Activated B cell treated with CpG ODN at 0.5 μM for 24 hours (primary cell): ENCODE measurements at regions not wholly inside any gene's neighbourhood (a gene's known extent, or its start where the extent isn't known, plus 50 kb on each side); places are given as distances from the start of the nearest gene placed in this dataset.

Experiments
- ATAC-seq: fragments of 200-7000 bp; cut with Tn5 transposase; one replicate; pipeline ENCODE4 v1.10.0; 2021; ENCODE audit warnings: low read depth, mild to moderate bottlenecking, moderate library complexity
- CTCF ChIA-PET: fragments of 350-600 bp; sonication (Branson Sonifier 250); formaldehyde crosslinking; loops from one replicate; lab custom pipeline; 2021; ENCODE audit warnings: antibody characterized with exemption; lab: Charles Lee
- POLR2A ChIA-PET: fragments of 350-600 bp; sonication (Branson Sonifier 250); formaldehyde crosslinking; loops from one replicate; lab custom pipeline; 2021; ENCODE audit warnings: antibody characterized with exemption; lab: Charles Lee
- DNase-seq: peaks from one replicate; pipeline ENCODE4 v3.0.0; 2022
- H3K27ac Mint-ChIP-seq: one replicate; pipeline ENCODE4 v1.8.0; 2020; ENCODE audit warnings: mixed read lengths
- H3K27me3 Mint-ChIP-seq: one replicate; pipeline ENCODE4 v1.8.0; 2021; ENCODE audit warnings: mixed read lengths
- H3K36me3 Mint-ChIP-seq: one replicate; pipeline ENCODE4 v1.8.0; 2021; ENCODE audit warnings: low read depth, mixed read lengths
- H3K4me1 Mint-ChIP-seq: one replicate; pipeline ENCODE4 v1.8.0; 2021; ENCODE audit warnings: mixed read lengths
- H3K4me3 Mint-ChIP-seq: one replicate; pipeline ENCODE4 v1.8.0; 2020; ENCODE audit warnings: mild to moderate bottlenecking, mixed read lengths
- H3K9me3 Mint-ChIP-seq: one replicate; pipeline ENCODE4 v1.8.0; 2020; ENCODE audit warnings: mixed read lengths
- CTCF ChIP-seq: fragments of 200-600 bp; IDR thresholded peaks from one replicate; pipeline ENCODE4 v1.8.0; 2022; ENCODE audit warnings: antibody characterized with exemption, mild to moderate bottlenecking
- intact Hi-C: fragments of 100-400 bp; cut with micrococcal nuclease; formaldehyde crosslinking; loops from one replicate; pipeline ENCODE4 v1.15.1; 2024

GRCh38 chr3:24981924-24982323, 446.1 kb upstream of the RARB start:
- Mint-ChIP-seq H3K36me3 (no peaks in the 10 kb centered on the region), H3K4me1 (no peaks in the 10 kb centered on the region), H3K4me3 (no peak overlapping the region), H3K27ac (no peak overlapping the region), H3K9me3 (peaks cover 7% of the 10 kb centered on the region), H3K27me3 (no peaks in the 10 kb centered on the region)
- CTCF ChIA-PET, result no interaction called here
- no peak for TF ChIP-seq CTCF
- POLR2A ChIA-PET, result no interaction called here
- intact Hi-C loops, result loop anchor here (5.0 kb wide), 1 partner anchor 1790 kb away; no protein-coding TSS in a partner anchor
- DNase-seq (no peak), ATAC-seq (no peak)

- CTCF ChIA-PET, result no interaction called here
These were observed 442.4 kb upstream of the RARB start for GRCh38 chr3:24985668-24986067.

GRCh38 chr3:24986612-24987011, 441.5 kb upstream of the RARB start:
- intact Hi-C loops, result no loop called here
- ChIA-PET POLR2A (no interaction called here), CTCF (no interaction called here)
- H3K9me3 Mint-ChIP-seq, result no peaks in the 10 kb centered on the region
- H3K4me1 Mint-ChIP-seq, result no peaks in the 10 kb centered on the region
- H3K4me3 Mint-ChIP-seq, result no peak overlapping the region
- ATAC-seq (no peak), DNase-seq (no peak)
- H3K27me3 Mint-ChIP-seq, result no peaks in the 10 kb centered on the region
- TF ChIP-seq CTCF, result no peak
- H3K36me3 Mint-ChIP-seq, result no peaks in the 10 kb centered on the region
- no peak overlapping the region for H3K27ac Mint-ChIP-seq

More at GRCh38 chr3:24985668-24986067, 442.4 kb upstream of the RARB start:
- intact Hi-C loops, result no loop called here
- Mint-ChIP-seq H3K27me3 (no peaks in the 10 kb centered on the region), H3K27ac (no peak overlapping the region), H3K9me3 (no peaks in the 10 kb centered on the region), H3K4me1 (no peaks in the 10 kb centered on the region), H3K36me3 (no peaks in the 10 kb centered on the region), H3K4me3 (no peak overlapping the region)
- ATAC-seq, result no peak
- POLR2A ChIA-PET, result no interaction called here
- no peak for DNase-seq
- TF ChIP-seq CTCF, result no peak

GRCh38 chr3:24999357-24999756, 428.7 kb upstream of the RARB start:
- ChIA-PET CTCF (no interaction called here), POLR2A (no interaction called here)
- intact Hi-C loops, result no loop called here
- Mint-ChIP-seq H3K27me3 (no peaks in the 10 kb centered on the region), H3K36me3 (no peaks in the 10 kb centered on the region), H3K4me3 (no peak overlapping the region), H3K4me1 (no peaks in the 10 kb centered on the region), H3K27ac (no peak overlapping the region), H3K9me3 (no peaks in the 10 kb centered on the region)
- DNase-seq (no peak), ATAC-seq (no peak)
- no peak for TF ChIP-seq CTCF

- TF ChIP-seq CTCF, result no peak
- no peak for ATAC-seq
- ChIA-PET POLR2A (no interaction called here), CTCF (no interaction called here)
- no peak for DNase-seq
- Mint-ChIP-seq H3K36me3 (no peaks in the 10 kb centered on the region), H3K27me3 (no peaks in the 10 kb centered on the region), H3K4me1 (no peaks in the 10 kb centered on the region), H3K4me3 (no peak overlapping the region), H3K9me3 (no peaks in the 10 kb centered on the region), H3K27ac (no peak overlapping the region)
- intact Hi-C loops, result no loop called here
These were observed 427.0 kb upstream of the RARB start for GRCh38 chr3:25000971-25001591.
